DND-41 (cell line): ENCODE measurements at regions not wholly inside any gene's neighbourhood (a gene's known extent, or its start where the extent isn't known, plus 50 kb on each side); places are given as distances from the start of the nearest gene placed in this dataset.

Experiments
- EZH2 ChIP-seq: IDR thresholded peaks from 3 replicates; pipeline ENCODE4 v1.6.1; 2012; ENCODE audit warnings: borderline replicate concordance, low read depth, mild to moderate bottlenecking, moderate library complexity, low read length, inconsistent platforms; ENCODE audit not compliant: severe bottlenecking
- TF ChIP-seq, protein P1 (sequence below): IDR thresholded peaks from 2 replicates; pipeline ENCODE4 v1.5.1; 2012; ENCODE audit warnings: borderline replicate concordance, low read length, moderate library complexity, mild to moderate bottlenecking; ENCODE audit not compliant: poor library complexity, severe bottlenecking; ENCODE audit errors: extremely low read depth

DNA sequence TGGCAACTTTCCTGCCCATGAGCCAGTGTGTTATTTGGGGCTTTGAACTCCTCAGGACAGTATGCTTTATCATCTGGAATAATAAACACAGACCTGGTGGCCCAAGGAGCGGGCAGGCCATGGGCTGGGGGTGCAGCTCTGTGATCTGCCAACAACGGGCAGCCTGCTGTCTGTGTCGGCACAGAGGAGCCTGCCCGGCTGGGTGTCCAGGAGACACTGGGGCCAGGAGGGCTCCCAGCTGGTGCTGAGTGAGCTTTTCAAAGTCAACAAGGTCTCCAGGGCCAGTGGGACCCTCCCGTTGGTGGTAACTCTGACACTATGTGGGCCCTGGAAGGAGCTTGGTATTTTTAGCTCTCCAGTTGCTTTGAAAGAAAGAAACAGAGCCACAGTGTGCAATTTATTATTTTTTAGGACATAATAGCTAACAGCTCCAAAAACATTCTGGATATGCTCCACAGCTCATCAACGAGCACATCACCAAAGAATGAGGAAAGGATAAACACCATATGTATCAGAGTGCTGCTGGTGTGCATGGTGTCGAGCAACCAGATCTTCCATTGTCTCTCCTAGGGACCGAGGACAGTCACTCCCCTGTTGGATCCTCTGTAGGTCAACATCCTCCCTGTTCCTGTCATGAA, 488.7 kb upstream of the USP24 start:
- TF ChIP-seq, protein P1, sequence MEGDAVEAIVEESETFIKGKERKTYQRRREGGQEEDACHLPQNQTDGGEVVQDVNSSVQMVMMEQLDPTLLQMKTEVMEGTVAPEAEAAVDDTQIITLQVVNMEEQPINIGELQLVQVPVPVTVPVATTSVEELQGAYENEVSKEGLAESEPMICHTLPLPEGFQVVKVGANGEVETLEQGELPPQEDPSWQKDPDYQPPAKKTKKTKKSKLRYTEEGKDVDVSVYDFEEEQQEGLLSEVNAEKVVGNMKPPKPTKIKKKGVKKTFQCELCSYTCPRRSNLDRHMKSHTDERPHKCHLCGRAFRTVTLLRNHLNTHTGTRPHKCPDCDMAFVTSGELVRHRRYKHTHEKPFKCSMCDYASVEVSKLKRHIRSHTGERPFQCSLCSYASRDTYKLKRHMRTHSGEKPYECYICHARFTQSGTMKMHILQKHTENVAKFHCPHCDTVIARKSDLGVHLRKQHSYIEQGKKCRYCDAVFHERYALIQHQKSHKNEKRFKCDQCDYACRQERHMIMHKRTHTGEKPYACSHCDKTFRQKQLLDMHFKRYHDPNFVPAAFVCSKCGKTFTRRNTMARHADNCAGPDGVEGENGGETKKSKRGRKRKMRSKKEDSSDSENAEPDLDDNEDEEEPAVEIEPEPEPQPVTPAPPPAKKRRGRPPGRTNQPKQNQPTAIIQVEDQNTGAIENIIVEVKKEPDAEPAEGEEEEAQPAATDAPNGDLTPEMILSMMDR: no peak
- TF ChIP-seq EZH2: no peak
